Muscle of arm (tissue), 1 donor: ENCODE measurements at regions not wholly inside any gene's neighbourhood (a gene's known extent, or its start where the extent isn't known, plus 50 kb on each side); places are given as distances from the start of the nearest gene placed in this dataset.
A peak's percentile ranks its signal among the peaks of the same experiment; 100 is the strongest.

Source experiments
- DNase-seq: peaks from one replicate; pipeline ENCODE4 v3.0.0-alpha.2; 2013

DNA sequence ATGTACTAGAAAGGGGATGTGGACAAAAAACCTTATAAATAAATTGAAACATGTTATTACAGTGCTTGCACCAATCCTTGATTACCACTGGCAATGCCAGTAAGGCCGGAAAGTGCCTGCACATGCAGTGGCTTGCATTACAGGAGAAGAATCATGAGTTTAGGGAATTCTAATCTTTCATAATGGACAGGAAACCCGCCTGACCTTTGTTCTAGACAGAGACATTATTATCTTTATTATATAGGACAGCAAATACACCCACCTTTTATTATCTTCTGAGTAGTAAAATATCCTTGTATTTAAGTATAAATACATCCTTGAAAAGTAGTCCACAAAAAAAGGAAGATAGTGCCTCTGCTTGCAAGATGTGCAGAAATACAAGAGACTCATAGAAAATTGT lies 379.9 kb upstream of the LCORL start:
- DNase-seq = no peak

DNA sequence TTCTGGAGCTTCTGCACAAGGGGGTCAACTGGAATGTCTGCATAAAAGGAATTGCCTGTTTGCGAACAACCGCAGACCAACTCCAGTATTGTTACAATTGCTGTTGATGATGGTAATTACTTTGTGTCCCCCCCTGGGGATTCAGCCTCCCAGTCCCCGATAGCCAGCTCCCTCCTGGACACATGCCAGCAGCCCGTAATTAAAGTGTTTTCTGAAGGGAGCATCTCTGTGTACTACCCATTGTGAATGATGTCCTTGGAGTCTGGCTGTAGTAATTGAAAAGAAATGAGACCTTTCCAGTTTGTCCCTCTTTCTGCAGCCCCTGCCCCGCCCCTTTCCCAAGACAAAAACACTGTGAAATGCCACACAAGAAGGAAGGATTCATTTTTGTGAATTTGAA lies 377.1 kb upstream of the LCORL start:
- DNase-seq = peak; percentile 1

DNA sequence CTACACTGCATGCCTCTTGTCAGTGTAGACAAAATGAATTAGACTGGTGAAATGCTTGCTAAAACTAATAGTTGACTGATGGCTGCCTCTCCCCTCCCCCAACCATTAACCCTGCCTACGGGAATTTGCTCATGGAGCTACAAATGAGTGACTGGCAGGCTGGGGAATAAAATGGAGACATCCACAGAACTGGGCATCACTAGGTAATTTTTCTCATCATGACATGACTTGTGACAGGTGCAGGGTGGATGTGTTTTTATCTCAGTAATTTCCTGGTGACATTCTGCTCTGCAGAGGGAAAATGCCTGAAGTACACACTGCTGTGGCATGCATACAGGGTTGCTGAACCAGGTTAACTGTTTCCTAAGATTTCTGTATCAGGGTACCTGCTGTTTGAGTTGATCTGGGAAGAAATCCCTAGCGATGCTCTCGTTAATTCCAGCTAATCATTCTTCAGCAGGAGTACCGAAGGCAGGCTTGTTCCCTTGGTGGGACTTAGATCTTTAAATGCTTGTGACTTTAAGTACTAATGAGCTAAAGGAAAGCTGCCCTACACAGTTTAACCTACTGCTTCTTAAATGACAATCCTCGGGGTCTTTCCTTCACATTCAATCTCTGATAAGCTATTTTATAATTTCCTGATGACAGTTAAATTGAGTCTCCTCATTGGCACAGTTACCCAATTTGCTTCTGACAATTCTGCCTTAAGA lies 376.3 kb upstream of the LCORL start:
- DNase-seq = no peak

DNA sequence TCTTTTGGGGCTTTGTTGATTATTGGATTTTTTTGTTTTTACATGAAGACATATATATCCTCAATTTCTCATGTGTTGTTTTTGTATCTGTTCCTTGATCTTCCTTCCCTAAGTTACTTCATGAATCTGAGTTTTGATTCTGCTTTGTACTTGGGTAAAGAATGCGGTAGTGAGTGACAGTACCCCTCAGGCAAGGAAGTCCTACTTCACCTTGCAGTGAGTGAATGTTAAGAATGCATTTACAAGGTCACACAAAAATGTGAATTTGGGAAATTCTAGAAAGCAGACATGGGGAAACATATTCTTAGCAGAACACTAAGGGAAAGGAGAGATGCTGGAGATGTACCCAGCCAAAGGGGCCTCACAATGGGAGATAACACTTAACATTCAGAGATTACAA lies 373.1 kb upstream of the LCORL start:
- DNase-seq = no peak

DNA sequence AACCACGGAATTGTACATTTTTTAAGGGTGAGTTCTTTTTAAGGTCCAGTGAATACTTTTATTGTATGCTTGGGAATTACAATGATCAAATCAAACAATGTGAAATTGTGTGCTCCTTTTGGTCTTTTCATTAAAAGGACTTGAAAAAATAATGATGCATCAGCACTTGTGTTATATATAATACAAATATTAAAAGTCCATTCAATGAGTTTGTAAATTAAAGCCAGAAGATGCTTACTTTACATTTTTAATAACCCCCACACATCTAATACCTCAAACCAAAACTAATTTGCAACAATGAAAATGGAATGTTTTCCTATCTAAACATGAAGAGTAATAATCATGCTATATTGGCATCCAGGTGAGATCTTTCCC lies 369.8 kb upstream of the LCORL start:
- DNase-seq = no peak

DNA sequence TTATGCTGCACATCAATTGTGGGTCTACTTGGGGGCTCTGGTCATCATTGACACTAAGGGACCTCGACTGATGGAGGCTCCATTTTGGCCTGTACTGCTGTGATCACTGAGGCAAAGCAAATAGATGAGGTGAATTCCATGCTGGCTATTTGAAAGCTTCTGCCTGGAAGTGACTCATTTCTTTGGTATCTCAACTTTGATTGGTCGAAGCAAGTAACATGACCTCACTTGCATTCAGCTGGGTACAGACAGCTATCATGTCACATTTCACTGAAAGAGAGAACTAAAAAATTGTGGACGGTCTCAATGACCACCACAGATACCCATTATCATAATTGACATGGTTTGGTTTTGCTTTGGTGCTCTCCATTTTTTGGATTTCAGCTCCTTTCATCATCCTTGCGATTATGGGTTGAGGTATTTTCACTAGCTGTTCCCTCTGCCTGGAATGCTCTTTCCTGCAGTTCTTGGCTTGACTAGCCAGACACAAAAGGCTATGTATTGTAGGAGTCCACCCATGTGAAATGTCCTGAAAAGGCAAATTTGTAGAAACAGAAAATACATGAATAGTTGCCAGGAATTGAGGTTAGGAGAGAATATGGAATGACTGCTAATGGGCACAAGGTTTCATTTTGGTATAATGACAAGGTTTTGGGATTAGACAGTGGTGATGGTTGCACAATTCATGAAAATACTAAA lies 369.2 kb upstream of the LCORL start:
- no peak for DNase-seq

DNA sequence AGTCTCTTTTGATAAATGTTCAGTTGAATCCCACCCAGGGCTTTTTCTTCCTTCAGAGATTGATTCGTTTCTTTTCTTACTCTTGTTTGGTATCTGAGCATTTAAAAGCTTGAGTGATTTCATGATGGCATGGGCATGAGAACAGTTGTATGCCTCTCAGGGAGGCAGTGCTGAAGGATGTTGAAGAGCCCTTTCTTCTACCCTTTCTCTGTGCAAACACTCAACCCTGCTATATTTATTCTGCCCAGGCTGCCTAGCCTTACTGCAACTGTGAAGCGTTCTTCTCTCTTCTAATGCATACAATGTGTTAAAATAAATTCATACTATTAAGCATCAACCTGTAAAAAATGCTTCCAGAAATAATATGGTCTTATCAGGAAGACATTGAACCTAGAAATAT lies 367.6 kb upstream of the LCORL start:
- no peak for DNase-seq

DNA sequence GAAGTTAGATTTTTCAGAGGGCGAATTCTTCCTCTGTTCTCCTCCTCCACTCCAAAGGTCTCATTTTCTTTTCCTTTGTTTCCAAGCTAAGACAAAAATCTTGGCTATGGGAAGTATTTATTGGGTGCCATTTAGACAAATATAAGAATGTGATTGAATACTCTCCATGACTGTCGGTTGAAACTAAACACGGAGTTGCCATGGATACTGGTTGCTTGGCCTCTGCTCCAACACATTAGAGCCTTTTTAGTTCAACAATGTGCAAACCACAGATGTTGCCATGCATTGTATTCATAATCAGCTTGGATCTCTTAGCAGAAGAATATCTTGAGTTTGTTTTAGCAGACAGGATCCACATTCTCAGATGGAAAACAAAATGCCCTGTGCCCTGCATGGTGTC lies 366.5 kb upstream of the LCORL start:
- no peak for DNase-seq

DNA sequence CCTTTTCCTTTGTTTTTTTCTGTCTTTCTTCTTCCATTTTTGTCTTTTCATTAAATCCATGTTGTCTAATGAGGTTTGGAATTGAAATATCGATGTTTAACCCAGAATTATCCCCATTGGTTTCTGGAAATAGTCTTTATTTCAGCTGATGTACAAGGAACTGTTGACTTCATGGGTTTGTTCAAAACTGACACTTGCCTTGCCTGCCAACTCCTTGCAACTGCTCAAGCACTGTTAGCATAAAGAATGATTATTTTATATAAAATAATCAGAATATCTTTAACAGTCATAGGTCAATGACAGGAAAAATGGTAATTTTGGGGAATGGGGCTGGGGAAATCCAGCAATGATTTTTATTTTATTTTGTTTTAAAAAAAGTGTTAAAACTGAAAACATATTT lies 359.6 kb upstream of the LCORL start:
- no peak for DNase-seq

DNA sequence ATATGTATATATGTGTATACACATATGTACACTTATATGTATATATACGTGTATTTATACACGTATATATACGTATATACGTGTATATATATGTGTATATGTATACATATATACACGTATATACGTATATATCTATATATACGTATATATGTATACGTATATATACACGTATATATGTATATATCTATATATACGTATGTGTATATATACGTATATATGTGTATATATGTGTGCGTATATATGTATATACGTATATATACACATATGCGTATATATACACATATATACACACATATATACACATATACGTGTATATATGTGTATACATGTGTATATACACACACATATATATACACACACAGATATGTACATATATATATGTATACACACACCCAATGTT lies 348.0 kb upstream of the LCORL start:
- no peak for DNase-seq

DNA sequence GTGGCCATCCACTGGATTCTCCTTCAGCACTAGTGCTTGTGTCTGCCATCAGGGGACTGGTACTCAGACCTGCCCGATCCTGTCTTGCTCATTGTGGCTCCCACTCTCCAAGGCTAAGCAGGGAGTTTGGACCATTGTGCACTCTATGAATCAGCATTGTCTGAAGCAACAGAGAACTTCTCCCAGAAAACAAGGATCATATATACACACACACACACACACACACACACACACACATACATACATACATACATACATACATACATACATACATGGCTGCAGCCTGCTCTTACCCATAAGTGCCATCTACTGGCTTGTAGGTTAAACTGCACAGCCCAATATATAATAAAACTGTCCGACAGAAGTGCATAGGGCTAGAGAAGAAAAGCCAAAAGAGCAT lies 345.3 kb upstream of the LCORL start:
- peak; percentile 7 for DNase-seq

DNA sequence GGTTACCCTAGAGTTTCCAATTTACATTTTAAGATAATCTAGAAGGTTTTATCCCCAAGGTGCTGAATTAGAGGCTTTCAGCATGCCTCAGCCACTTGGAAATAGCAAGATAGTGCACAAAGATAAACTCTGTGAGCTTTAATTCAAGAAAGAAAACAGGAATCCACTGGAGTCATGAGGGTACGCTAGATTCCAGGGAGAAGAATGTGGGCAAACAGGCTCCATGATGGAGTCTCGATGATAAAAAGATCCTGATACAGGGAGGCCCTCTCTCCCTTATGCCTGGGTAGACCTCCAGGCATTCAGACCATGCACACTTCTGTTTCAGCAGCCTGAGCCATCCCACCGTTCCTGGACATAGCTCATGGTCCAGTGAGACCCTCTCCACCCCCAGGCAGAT lies 344.6 kb upstream of the LCORL start:
- no peak for DNase-seq

DNA sequence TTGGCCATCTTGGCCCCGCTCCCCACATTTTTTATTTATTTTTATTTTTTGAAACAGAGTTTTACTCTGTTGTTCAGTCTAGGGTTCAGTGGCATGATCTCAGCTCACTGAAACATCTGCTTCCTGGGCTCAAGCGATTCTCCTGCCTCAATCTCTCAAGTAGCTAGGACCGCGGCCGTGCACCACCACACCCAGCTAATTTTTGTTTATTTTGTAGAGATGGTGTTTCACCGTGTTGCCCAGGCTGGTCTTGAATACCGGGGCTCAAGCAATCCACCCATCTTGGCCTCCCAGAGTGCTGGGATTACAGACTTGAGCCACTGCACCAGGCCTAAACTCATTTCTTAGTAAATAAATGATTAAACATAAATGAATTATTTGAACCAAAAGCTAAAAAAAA lies 322.0 kb upstream of the LCORL start:
- no peak for DNase-seq

DNA sequence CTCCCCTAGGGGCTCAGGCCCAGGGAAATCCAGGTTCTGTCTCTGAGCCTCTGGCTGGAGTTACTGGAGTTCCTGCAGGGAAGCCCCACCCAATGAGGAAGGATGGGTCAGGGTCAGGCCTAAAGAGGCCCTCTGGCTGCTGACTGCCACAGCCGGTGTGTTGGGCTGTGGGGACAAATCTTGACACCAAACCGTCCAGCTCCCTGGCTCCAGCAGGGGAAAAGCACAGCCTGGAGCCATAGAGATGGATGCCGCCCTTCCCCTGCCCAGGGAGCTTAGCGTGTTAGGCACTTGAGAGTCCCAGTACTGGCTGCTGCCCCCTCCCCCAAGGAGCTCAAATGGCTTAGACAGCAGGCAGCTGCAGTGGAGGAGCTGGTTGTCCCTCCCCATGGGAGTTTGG lies 321.3 kb upstream of the LCORL start:
- no peak for DNase-seq

DNA sequence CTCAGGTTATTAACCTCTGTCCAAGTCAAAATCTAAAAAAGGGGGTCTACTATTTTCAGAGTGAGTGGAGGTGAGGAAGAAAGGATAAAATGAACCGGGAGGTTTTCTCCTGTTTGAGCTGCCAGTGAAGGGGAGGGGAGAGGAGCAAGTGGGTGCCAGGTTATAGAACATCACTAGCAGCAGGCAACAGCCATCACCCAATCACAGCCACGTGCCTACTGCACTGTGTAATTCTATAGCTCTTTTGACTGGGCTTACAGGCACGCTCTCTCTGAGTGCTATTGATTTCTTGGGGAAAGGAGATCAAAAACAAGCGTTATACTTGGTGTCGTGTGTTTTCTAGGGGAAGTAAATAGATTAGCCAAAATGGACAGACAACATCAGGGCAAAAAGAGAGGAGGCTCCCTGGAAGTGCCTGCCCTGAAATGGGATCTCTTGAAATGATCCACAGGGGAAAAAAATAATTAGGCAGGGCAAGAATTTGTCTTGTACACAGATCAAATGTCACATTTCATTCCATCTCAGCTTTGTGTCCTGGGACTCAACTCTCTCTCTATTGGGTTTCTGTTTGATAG lies 300.5 kb upstream of the LCORL start:
- no peak for DNase-seq

DNA sequence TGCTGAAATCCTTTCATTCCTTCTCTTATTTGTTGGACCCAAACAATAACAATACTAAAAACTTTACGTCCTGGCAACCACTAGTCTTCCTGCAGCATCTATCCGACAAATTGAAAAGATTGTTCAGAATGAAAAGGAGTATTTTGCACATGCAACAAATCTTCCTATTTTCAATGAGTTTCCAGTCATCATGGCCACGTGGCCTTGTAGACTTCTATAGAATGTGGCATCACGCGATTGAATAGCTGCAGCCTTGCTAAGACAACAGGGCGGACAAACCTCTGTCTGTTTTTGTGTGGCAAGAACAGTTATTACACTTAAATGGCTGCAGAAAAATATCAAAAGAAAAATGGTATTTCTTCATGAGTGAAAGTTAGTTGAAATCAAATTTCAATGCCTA lies 297.9 kb upstream of the LCORL start:
- DNase-seq = no peak

DNA sequence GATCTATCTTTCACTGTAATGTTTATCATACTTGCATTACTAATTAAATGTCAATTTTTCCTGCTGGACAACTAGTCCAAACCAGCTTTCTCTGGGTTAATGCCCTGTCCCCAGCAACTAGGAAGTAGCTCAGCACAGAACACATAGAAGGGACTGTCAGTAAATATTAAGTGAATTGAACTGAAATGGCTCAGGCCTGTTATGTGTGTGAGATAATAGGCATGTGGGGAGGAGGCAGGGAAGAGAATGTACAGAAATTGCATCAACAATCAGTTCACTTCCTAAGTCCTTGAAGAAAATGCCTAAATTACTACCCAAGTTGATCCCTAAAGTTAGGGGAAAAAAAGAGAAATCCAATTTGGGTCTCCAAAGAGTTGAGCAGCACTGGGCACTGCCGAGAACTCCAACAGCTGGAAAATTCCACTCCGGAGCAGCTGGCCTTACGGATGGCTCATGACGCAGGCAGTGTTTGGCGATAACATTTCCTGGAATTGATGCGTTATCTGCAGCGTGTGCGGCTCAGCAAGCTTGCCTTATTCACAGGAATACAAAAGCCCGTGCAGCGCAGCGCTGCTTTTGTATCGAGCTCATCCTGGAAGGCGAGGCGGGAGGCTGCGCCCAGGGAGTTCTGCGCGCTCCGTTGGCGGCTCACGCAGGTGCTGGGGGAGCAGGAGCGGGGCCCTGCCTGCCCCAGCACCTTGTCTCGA lies 297.3 kb upstream of the LCORL start:
- DNase-seq = peak; percentile 30

DNA sequence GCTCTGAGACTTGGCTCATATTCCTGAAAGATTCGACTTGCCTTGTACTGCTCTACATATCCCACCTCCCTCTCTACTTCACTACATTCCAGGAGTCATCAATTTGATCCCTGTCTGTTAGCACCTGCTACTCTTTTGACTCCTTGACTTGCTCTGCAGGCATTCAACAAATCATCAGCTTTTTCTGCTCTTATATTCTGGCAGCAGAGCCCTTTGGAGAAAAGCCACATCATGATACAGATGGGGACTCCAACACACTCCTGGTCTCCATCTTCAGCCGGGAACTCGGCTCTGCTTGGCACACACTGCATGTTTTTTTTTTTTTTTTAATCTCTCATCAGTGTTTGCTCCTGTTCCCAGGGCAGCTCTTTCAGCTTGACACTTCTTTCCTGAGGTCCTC lies 293.2 kb upstream of the LCORL start:
- DNase-seq = no peak

DNA sequence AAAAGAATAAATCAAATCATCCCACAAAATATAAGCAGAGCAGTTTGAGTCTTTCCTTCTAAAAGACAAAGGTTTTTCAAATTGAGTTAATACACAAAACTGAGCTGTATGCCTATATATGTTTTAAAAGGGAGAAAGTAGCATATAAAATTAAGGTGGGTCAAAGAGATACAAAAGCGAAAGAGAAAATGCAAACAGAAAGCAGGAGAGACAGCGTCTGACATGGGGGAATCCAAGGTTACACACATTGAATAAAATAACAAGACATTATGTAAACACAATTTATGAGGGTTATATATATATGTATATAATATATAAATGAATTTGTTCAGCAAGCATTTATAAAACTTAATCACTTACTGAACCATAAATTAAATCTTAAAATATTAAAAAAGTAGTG lies 276.1 kb upstream of the LCORL start:
- no peak for DNase-seq

DNA sequence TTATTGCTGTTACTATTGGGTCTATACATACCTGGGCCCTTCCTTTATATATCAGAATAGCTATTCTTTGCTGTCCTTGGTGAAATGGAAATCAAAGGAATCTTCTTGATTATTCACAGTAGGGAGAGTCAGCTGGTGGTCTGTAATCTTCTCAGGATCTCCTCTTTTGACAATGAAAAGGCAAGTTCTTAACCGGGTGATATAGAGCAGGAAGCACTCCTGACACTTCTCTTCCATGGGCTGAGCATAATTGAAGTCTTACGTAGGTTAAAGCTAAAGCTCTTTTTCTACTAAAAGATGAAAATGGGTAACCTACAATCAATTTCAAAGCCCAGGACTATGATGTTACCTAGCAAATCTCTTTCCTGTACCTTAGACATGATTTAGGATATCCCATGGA lies 274.9 kb upstream of the LCORL start:
- no peak for DNase-seq

DNA sequence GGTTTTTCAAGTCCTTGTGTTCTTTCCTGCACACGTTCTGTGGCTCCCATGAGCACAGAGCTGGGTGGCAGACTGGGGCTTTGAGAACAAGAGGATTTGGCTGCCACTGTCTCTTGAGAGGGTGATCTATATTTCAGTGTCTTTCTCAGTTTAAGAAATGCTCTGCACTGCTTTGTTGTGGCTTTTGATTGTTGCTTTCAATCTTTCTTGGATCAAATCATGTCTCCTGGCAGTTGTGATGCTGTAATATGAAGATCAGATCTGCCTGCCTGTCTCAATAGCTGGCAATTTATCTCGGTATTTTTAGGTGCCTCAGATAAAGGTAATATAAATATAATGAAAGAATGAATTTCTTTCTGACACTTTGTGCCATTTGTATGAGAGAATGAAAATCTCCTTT lies 273.3 kb upstream of the LCORL start:
- DNase-seq = no peak

DNA sequence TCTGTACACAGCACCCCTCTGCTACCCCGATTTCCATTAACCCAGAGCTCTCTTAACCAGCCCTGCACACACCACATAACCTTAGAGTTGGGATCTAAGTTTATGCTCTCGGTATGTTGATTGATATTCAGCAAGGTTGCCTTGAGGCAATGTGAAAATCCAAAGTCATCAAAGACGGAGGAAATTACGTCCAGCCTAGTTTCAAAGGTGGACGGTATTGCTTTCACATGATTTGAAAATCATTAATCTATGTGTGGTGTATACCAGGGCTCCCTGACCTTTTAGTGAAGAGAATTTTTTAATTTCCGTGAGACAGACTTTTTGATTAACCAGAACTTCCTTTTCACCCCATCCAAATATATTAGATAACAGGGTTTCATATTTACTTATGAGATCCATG lies 272.5 kb upstream of the LCORL start:
- no peak for DNase-seq

DNA sequence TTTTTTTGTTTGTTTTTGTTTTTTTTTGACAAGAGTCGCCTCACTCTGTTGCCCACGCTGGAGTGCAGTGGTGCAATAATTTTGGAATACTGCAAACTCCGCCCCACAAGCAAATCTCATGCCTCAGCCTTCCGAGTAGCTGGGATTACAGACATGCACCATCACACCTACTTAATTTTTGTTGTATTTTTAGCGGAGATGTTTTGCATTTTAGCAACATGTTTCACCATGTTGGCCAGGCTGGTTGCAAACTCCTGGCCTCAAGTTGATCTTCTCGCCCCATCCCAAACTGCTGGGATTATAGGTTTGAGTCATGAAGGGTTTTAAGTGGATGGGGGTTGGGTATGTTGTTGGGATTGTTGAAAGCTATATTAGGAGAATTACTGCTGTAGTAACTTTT lies 270.9 kb upstream of the LCORL start:
- no peak for DNase-seq
